Colonic mucosa (tissue), 4 donors: ENCODE measurements at regions not wholly inside any gene's neighbourhood (a gene's known extent, or its start where the extent isn't known, plus 50 kb on each side); places are given as distances from the start of the nearest gene placed in this dataset.

Experiments
- DNase-seq: peaks from one replicate; pipeline ENCODE4 v3.0.0-alpha.2; 2020
- H3K27ac ChIP-seq: fragments of 200-600 bp; one replicate; pipeline ENCODE4 v1.8.0; 2021
- H3K27me3 ChIP-seq: fragments of 200-600 bp; one replicate; pipeline ENCODE4 v1.8.0; 2021
- H3K36me3 ChIP-seq: fragments of 200-600 bp; one replicate; pipeline ENCODE4 v1.8.0; 2021
- H3K4me1 ChIP-seq: fragments of 200-600 bp; one replicate; pipeline ENCODE4 v1.8.0; 2021; ENCODE audit warnings: mild to moderate bottlenecking
- H3K4me3 ChIP-seq: fragments of 200-600 bp; one replicate; pipeline ENCODE4 v1.8.0; 2021
- H3K9ac ChIP-seq, 2 donors: one replicate each; pipeline ENCODE4 v1.7.0; 2013; ENCODE audit warnings: control low read depth in 2 of 2, low read depth in 2 of 2, low read length in 2 of 2
- H3K9me3 ChIP-seq: fragments of 200-600 bp; one replicate; pipeline ENCODE4 v1.8.0; 2021
- intact Hi-C: fragments of 100-400 bp; cut with DNase I; formaldehyde crosslinking; loops from one replicate; pipeline ENCODE4 v1.14.1; 2022
- TF ChIP-seq, protein P1 (sequence below): fragments of 200-600 bp; IDR thresholded peaks from one replicate; pipeline ENCODE4 v1.8.0; 2022; ENCODE audit warnings: antibody characterized with exemption, mild to moderate bottlenecking
- donor health status: healthy.
- donor health status: DM: no; HTN: no; CAD: no.
- donor health status: DM: no; HTN: no; CAD: no.

DNA sequence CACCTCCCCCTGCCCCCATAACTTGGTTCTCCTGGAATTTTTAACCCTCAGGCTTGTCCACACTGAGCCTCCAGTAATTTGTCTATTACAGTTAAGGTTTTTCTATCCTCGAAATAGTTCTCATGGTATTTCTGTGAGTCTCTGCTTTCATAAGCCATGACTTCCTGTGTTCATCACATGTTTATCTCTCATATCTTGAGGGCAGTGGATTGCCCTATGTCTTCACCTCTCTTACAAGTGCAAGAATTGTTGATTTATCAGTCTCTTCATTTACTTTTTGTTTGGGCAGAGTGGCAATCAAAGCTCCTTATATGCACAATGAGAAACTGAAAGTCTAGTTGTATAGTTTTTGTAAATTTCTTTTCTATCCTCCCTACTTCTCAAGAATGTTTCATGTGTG lies 328.4 kb downstream of the PLA2G4A start:
- Histone ChIP-seq H3K36me3 (no peaks in the 10 kb centered on the region), H3K9ac (no peak overlapping the region), H3K27ac (no peak overlapping the region), H3K9me3 (no peaks in the 10 kb centered on the region), H3K4me3 (no peak overlapping the region), H3K27me3 (no peaks in the 10 kb centered on the region), H3K4me1 (no peaks in the 10 kb centered on the region)
- DNase-seq: no peak
- TF ChIP-seq, protein P1, sequence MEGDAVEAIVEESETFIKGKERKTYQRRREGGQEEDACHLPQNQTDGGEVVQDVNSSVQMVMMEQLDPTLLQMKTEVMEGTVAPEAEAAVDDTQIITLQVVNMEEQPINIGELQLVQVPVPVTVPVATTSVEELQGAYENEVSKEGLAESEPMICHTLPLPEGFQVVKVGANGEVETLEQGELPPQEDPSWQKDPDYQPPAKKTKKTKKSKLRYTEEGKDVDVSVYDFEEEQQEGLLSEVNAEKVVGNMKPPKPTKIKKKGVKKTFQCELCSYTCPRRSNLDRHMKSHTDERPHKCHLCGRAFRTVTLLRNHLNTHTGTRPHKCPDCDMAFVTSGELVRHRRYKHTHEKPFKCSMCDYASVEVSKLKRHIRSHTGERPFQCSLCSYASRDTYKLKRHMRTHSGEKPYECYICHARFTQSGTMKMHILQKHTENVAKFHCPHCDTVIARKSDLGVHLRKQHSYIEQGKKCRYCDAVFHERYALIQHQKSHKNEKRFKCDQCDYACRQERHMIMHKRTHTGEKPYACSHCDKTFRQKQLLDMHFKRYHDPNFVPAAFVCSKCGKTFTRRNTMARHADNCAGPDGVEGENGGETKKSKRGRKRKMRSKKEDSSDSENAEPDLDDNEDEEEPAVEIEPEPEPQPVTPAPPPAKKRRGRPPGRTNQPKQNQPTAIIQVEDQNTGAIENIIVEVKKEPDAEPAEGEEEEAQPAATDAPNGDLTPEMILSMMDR: no peak
- intact Hi-C loops: no loop called here

DNA sequence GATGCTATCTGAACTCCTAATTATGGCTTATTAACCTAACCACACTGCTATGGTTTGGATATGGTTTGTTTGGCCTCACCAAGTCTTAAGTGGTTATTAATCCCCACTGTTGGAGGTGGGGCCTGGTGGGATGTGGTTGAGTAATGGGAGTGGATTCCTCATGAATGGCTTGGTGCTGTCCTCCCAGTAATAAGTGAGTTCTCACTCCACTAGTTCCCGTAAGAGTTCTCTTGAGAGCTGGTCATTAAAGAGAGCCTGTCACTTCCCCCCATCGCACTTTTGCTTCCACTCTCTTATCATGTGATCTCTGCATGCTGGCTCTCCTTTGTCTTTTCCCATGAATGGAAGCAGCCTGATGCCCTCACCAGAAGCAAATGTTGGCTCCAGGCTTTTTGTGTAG lies 328.8 kb downstream of the PLA2G4A start:
- H3K27ac ChIP-seq: no peak overlapping the region
- no peak overlapping the region for H3K9ac ChIP-seq
- H3K36me3 ChIP-seq: no peaks in the 10 kb centered on the region
- no peak overlapping the region for H3K4me3 ChIP-seq
- H3K27me3 ChIP-seq: no peaks in the 10 kb centered on the region
- intact Hi-C loops: no loop called here
- no peaks in the 10 kb centered on the region for H3K9me3 ChIP-seq
- H3K4me1 ChIP-seq: no peaks in the 10 kb centered on the region
- no peak for DNase-seq
- TF ChIP-seq, protein P1: no peak

DNA sequence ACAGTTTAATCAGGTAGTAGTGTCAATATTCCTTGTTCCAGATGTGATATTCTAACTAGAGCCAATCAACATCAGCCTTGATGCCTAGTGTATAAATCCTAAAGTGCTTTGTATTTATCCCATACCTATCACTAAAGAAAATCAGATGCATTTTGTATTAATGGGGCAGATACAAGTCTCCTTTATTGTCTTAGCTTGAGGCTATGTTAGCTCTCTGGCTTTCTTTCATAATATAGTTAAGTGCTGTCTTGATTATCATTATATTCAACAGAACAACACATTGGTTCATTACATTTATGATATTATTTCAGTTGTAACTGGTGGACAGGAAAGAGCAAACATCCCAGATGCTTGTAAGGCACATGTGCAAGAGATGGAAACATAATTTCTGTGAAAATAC lies 338.8 kb downstream of the PLA2G4A start:
- H3K27ac ChIP-seq: no peak overlapping the region
- no peaks in the 10 kb centered on the region for H3K27me3 ChIP-seq
- H3K4me3 ChIP-seq: no peak overlapping the region
- no peak overlapping the region for H3K9ac ChIP-seq
- intact Hi-C loops: no loop called here
- no peaks in the 10 kb centered on the region for H3K36me3 ChIP-seq
- no peaks in the 10 kb centered on the region for H3K4me1 ChIP-seq
- TF ChIP-seq, protein P1: no peak
- no peaks in the 10 kb centered on the region for H3K9me3 ChIP-seq
- no peak for DNase-seq

DNA sequence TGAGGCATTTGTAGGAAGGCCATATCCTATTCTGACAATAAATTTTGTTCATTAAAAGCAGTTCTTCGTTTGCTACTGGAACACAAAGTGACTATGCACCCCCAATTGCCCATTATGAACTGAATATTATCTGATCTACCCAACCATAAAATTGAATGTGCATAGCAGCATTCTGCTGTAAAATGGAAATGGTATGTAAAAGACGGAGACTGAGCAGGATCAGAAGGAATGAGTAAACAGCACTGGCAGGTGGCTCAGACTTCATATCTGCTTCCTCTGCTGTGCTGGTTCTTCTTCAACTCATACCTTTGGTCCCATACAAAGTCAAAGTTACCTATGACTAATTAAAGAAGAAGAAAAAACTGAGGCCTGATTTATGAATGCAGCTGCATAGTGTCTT lies 339.5 kb downstream of the PLA2G4A start:
- no peaks in the 10 kb centered on the region for H3K9me3 ChIP-seq
- H3K4me1 ChIP-seq: no peaks in the 10 kb centered on the region
- H3K9ac ChIP-seq: no peak overlapping the region
- no peaks in the 10 kb centered on the region for H3K27me3 ChIP-seq
- H3K27ac ChIP-seq: no peak overlapping the region
- no peaks in the 10 kb centered on the region for H3K36me3 ChIP-seq
- no peak for DNase-seq
- intact Hi-C loops: no loop called here
- TF ChIP-seq, protein P1: no peak
- no peak overlapping the region for H3K4me3 ChIP-seq

DNA sequence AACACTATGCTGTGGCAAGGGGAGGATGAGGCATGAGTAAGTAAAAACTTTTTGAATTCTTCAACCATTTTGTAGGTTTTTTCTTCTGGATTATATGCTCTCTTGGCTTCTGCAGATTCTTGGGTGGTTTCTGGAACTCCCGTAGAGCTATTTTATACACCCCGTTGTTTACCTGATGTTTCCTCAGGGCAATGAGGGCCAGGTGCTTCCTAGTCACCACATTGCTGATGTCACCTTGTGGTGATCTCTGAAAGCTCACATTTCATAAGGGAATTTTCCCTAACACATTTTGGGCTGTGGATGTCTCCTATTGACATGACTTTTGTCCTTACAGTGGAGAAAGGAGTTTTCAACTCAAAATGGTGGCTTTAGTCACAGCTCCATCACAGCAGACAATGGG lies 356.6 kb downstream of the PLA2G4A start:
- Histone ChIP-seq H3K27me3 (no peaks in the 10 kb centered on the region), H3K4me3 (no peak overlapping the region), H3K9ac (no peak overlapping the region), H3K4me1 (no peaks in the 10 kb centered on the region), H3K36me3 (no peaks in the 10 kb centered on the region), H3K9me3 (no peaks in the 10 kb centered on the region), H3K27ac (no peak overlapping the region)
- TF ChIP-seq, protein P1: no peak
- DNase-seq: no peak
- intact Hi-C loops: no loop called here

DNA sequence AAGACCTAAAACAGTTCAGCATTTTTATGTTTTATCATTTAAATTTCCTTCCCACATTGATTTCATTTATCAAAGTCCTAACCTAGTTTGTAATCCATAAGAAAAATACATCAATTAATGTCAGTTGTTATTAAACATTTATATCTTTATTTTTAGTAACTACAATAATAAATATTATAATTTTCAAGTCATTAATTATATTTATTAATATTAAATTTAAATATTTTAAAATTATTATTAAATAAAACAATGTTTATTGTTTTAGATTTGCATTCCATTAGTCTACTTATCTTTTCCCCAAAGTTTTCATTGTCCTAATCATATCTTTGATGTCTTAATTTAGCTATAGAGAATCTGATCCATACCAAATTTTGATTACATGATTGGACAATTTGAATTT lies 368.9 kb downstream of the PLA2G4A start:
- Histone ChIP-seq H3K36me3 (no peaks in the 10 kb centered on the region), H3K4me3 (no peak overlapping the region)
- intact Hi-C loops: no loop called here

More for the DNA sequence above, 368.9 kb downstream of the PLA2G4A start:
- no peaks in the 10 kb centered on the region for H3K4me1 ChIP-seq
- H3K9ac ChIP-seq: no peak overlapping the region
- no peaks in the 10 kb centered on the region for H3K9me3 ChIP-seq
- DNase-seq: no peak
- TF ChIP-seq, protein P1: no peak
- H3K27ac ChIP-seq: no peak overlapping the region
- H3K27me3 ChIP-seq: no peaks in the 10 kb centered on the region
